Left lobe of liver (tissue), 2 donors: ENCODE measurements at regions not wholly inside any gene's neighbourhood (a gene's known extent, or its start where the extent isn't known, plus 50 kb on each side); places are given as distances from the start of the nearest gene placed in this dataset.

Source experiments
- ATAC-seq: fragments of 200-7000 bp; cut with Tn5 transposase; one replicate; pipeline ENCODE4 v1.9.1; 2020; ENCODE audit warnings: mild to moderate bottlenecking, moderate library complexity
- DNase-seq: peaks from one replicate; pipeline ENCODE4 v3.0.0-alpha.2; 2020; ENCODE audit warnings: low spot score
- donor health status: DM: no; HTN: no; CAD: no; lungs with moderate emphysema.
- donor health status: DM: no; HTN: yes; CAD: no.

- DNase-seq = peak; percentile 82
These were observed 197.4 kb upstream of the NCKAP5 start for GRCh38 chr2:133765658-133766057.

DNA sequence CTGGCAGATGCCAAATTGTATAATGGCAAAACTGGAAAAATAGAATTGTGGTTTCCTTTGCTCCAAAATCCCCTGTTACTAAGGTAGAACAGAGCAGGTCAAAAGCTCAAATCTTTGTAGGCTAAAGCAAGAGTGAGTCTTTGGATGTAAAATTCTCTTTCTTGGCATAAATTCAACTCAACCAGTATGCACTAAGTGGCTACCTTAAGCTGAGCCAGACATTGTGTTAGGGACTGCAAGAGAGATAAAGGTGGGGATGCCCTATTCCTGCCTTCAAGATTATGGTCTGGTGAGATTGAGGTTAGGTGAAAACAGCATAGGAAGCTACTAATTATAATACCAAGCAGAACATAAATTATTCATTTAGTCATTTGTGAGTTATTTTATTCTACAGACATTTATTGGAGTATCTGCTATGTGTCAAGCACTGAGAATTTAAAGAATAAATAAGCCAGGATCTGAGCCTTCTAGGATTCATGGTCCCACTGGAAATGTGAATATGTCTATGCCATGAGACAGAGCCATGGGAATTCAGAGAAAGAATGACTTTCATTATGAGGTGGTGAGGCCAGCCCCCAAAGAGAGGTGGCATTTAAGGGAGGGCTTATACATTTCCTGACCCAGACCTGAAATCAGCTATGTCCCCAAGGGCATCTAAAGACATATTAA, 198.0 kb upstream of the NCKAP5 start:
- ATAC-seq (peak; percentile 18), DNase-seq (no peak)

More at GRCh38 chr2:133765658-133766057, 197.4 kb upstream of the NCKAP5 start:
- ATAC-seq = peak; percentile 92

GRCh38 chr2:133768256-133768655, 200.0 kb upstream of the NCKAP5 start:
- ATAC-seq (peak; percentile 72), DNase-seq (peak; percentile 87)

GRCh38 chr2:133768658-133769435, 200.6 kb upstream of the NCKAP5 start:
- DNase-seq (no peak), ATAC-seq (peak; percentile 11)

DNA sequence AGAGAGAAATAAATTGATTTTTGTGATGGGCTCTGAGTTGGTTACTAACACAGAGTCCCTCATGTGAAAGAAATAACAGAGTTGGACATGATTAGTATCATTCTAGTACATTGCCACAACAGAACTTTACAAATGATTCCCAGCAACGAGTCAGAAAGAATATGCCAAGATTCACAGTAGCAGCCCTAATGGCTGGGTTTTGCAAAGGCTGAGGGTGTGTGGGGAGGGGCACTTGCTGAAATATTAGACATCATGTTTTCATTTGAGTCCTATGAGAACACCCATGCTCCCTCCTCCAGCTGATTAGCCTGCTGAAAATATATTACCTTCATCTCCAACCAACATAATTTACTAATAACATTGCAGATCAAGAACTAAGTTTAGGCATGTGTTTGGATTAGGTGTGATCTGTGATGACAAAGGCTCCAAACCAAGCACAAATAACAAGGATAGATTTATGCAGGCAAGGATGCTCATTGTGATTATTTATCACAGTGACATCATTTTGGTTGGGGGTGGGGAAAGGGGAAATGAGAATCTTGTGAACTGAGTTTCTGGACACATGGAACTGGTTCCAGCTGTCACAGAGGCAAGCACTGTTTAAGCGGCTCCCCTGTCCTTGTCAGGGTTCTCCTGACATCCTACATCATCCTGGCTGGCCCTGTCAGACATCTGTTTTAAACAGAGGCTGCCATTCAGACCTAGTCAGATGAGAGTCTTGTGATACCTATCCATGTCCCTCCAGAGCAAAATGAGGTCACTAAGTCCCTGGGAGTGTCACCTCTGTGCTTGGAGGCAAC, 205.8 kb upstream of the NCKAP5 start:
- DNase-seq (no peak), ATAC-seq (no peak)

DNA sequence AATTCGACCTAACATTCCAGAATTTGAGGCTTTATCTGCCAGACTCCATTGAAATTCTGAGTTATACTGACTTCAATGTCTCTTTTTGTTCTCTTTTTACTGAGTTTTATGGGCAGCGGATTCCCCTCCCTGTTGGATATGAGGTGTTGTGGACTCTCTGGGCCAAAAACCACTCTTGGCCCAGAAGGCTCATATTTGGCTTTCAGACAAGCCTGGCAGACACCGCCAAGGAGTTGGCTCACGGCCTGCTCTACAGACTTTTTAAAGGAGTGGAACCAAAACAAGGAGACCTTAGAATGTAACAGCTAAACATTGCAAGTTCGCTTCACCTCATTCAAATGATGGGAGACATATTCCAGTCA, 206.4 kb upstream of the NCKAP5 start:
- no peak for ATAC-seq

DNA sequence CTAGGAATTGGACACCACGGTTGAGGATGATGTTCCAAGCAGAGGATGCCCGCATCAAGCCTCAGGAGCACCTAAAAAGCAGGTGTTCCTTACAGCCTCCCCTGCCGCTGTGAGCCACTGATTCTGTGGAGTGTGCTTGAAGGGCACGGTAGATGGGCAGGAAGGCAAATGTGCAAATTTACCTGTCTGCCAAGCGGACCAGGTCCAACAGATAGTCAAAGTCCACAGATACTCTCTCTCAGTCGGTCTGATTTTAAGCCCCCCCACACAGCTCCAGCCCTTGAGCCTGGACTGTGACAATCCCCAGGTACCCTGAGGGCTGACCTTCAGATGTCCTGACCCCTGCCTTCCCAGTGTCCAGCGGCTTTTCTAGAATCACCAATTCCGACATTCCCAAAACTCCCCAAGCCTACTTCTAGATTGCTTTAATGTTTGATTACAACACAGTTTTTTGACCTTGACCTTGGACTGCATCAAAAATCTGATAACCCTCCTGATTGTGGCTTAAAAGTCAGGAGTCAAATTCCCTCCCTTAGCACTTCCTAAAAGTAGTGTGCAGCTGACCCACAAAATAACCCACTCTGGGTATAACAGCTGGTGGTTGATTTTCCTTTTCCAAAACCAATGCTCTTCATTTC, 208.8 kb upstream of the NCKAP5 start:
- peak; percentile 89 for ATAC-seq
- DNase-seq = peak; percentile 82

More for the DNA sequence above, 206.4 kb upstream of the NCKAP5 start:
- DNase-seq = no peak

- DNase-seq (no peak), ATAC-seq (peak; percentile 61)
These were observed 209.3 kb upstream of the NCKAP5 start for GRCh38 chr2:133777574-133777960.

GRCh38 chr2:133780099-133780996, 212.1 kb upstream of the NCKAP5 start:
- ATAC-seq (peak; percentile 80), DNase-seq (peak; percentile 54)

DNA sequence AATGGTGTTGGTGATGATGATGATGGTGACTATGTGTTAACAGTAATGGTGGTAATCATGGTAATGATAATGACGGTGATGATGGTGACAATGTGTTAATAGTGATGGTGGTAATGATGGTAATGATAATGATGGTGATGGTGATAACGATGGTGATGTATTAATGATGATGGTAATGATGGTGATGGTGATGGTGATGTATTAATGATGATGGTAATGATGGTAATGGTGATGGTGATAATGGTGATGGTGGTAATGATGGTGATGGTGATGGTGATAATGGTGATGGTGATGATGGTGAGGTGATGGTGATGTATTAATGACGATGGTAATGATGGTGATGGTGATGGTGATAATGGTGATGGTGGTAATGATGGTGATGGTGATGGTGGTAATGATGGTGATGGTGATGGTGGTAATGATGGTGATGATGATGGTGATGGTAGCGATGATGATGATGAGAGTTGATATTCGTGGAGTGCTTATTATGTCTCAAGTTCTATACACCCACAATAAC, 212.8 kb upstream of the NCKAP5 start:
- DNase-seq (no peak), ATAC-seq (no peak)

GRCh38 chr2:133787207-133787606, 218.9 kb upstream of the NCKAP5 start:
- ATAC-seq = no peak
- no peak for DNase-seq

DNA sequence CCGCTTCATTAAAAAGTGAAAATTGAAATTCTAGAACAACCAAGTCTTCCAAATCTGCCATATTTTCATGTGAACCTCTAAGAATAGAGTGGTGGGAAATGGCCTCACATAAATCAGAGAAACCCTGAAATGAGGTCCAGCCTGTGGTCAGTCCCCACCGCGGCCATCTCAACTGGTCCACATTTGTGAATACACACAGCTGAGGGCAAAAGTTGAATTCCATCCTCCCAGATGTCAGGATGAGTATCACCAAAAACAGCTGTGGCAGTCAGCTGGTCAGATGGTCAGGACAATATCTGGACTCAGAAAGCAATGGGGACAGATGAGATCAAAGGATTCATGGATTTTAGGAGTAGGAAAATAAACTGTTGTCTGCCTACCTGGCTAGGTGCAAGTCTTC, 219.4 kb upstream of the NCKAP5 start:
- ATAC-seq = no peak
- DNase-seq = no peak

GRCh38 chr2:133788386-133788785, 220.1 kb upstream of the NCKAP5 start:
- ATAC-seq = no peak
- no peak for DNase-seq

GRCh38 chr2:133789743-133790142, 221.5 kb upstream of the NCKAP5 start:
- DNase-seq (peak; percentile 46), ATAC-seq (peak; percentile 58)

- ATAC-seq (no peak), DNase-seq (no peak)
These were observed 222.4 kb upstream of the NCKAP5 start for GRCh38 chr2:133790711-133791110.

DNA sequence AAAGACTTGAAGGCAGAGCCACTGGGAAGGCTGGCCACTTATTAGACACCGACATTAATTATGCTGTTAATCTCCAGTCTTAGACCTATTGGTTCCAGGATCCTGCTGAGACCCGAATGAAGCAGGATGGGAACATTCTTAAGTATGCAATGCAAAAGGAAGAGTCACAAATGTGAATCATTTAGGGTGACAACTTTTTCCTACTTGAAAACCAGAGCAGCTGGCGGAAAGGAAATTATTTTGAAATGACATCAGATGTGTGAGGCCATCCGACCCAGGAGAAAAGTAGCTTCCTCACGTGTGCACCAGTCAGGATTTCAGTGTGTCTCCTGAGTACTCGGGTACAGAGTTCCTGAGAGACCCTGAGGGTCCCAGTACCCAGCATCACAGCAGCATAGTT, 222.9 kb upstream of the NCKAP5 start:
- no peak for ATAC-seq
- no peak for DNase-seq

GRCh38 chr2:133792223-133792622, 224.0 kb upstream of the NCKAP5 start:
- DNase-seq (no peak), ATAC-seq (no peak)

DNA sequence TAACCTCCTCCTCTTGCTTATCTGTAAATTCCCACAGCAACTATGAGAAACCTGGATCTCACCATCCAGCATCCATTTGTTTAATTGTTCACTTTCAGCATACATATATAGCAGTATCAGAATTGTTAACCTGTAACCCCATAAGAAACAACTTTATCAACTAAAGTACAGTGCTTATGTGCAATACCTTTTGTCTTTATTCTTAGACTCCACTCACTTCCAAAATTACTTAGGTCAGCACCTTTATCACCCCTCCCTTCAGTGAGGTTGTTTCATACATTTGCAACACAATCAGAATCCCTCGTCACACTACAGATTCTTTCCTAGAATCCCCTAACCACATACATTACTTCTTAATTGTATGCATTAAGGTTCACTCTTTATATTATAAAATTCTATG, 225.9 kb upstream of the NCKAP5 start:
- DNase-seq (no peak), ATAC-seq (no peak)

DNA sequence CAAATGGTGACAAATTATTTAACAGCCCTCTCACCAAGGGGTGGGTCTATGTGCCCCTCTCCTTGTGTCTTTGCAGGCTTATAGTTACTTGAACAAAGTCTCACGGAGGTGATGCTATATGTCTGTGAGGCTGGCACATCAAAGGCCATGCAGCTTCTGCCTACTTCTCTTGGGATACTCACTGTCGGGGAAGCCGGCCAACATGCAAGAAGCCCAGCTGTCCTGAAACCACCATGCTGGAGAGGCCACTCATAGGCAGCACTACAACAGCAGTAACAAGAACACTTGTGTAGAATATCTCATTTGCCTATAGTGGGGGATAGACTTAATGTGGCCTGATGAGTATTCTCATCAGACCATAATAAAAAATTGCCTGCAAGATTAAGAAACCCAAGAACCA, 233.7 kb upstream of the NCKAP5 start:
- DNase-seq (no peak), ATAC-seq (no peak)
